Omental fat pad (tissue), 3 donors: ENCODE measurements at regions not wholly inside any gene's neighbourhood (a gene's known extent, or its start where the extent isn't known, plus 50 kb on each side); places are given as distances from the start of the nearest gene placed in this dataset.

ENCODE experiments used
- ATAC-seq: fragments of 150-250 bp; one replicate; pipeline ENCODE4 v1.9.1; 2016; ENCODE audit warnings: mild to moderate bottlenecking, moderate library complexity; ENCODE audit not compliant: low FRiP score
- DNase-seq: peaks from one replicate; pipeline ENCODE4 v3.0.0-alpha.2; 2019; ENCODE audit warnings: low spot score
- TF ChIP-seq, protein P1 (sequence below), 3 donors: fragments of 450-650 bp; IDR thresholded peaks; one replicate each; pipeline ENCODE4 v1.5.1; 2016 to 2017; ENCODE audit warnings: antibody characterized with exemption in 3 of 3, mild to moderate bottlenecking in 3 of 3, moderate library complexity in 2 of 3

DNA sequence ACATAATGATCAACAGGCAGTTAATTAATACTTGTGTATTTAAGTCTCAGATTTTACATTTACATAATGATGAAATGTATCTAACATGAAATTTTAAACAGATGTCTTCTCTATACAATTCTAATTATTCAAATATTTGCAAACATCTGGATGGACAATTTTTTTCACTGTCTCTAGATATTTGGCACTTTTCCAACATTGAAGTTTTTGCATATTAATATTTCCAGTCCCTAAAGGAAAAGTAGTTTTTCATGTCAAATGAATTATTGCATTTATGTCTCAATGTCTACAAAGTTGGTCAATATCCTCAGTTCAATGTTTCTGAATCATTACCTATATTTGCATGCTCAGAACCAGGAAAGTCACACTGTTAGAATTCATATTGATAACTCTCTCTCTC lies 560.9 kb upstream of the PKDCC start:
- no peak for ATAC-seq
- no peak for DNase-seq
- TF ChIP-seq, protein P1, sequence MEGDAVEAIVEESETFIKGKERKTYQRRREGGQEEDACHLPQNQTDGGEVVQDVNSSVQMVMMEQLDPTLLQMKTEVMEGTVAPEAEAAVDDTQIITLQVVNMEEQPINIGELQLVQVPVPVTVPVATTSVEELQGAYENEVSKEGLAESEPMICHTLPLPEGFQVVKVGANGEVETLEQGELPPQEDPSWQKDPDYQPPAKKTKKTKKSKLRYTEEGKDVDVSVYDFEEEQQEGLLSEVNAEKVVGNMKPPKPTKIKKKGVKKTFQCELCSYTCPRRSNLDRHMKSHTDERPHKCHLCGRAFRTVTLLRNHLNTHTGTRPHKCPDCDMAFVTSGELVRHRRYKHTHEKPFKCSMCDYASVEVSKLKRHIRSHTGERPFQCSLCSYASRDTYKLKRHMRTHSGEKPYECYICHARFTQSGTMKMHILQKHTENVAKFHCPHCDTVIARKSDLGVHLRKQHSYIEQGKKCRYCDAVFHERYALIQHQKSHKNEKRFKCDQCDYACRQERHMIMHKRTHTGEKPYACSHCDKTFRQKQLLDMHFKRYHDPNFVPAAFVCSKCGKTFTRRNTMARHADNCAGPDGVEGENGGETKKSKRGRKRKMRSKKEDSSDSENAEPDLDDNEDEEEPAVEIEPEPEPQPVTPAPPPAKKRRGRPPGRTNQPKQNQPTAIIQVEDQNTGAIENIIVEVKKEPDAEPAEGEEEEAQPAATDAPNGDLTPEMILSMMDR (IDR thresholded peaks at IDR 0.05): no peak

DNA sequence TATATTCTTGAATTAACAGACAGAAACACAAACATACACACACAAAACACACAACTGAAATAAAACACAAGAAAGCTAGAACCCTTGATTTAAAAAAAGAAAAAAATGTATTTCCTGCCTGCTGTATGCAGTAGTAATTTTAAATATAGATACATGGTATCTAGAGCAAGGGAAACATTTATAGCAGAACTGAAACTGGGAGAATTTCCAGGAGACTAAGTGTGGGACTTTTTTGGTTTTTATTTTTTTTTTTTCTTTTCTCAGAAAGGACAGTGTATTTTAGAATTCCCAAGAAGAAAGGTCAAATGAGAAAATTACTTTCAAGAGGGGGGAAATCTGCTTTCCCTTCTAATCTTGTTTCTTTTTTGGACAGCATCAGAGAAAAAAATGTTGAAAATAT lies 558.9 kb upstream of the PKDCC start:
- TF ChIP-seq, protein P1 (IDR thresholded peaks at IDR 0.05): no peak
- DNase-seq (no peak), ATAC-seq (no peak)

DNA sequence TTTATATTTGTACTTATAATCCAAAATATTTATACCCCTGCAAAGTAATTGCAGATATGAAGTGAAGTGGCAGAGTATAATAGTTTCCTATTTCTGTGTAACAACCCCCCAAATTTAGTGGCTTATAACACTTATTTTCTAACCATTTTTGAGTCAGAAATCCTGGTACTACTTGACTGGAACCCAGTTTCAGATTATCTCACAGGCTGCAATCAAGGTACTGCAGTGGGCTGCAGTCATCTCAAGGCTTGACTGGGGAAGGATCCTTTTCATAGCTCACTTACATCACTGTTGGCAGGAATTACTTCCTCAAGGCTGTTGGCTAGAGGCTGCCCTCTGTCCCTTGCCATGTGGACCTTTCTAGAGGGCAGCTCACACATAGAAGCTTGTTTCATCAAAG lies 558.2 kb upstream of the PKDCC start:
- no peak for ATAC-seq
- TF ChIP-seq, protein P1 (IDR thresholded peaks at IDR 0.05): no peak
- no peak for DNase-seq

DNA sequence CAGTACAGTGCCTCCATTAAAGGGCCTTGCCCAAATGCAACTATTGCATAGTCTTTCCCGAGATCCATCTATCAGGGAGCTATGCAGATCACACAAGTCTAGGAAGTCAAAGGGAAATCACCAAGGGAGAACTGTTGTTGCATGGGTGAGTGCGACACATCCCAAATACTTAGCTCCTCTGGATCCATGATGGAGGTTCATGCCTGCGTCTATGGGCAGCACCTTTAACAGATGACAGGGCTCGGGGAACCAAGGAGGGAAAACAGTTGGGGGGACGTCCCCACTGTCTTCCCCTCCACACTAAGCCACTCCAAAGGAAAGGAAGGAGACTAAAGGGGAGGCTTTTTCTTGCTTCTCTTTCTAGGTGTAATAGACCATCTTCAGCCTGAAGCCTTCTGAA lies 552.8 kb upstream of the PKDCC start:
- TF ChIP-seq, protein P1 (IDR thresholded peaks at IDR 0.05): no peak
- ATAC-seq: no peak
- no peak for DNase-seq

DNA sequence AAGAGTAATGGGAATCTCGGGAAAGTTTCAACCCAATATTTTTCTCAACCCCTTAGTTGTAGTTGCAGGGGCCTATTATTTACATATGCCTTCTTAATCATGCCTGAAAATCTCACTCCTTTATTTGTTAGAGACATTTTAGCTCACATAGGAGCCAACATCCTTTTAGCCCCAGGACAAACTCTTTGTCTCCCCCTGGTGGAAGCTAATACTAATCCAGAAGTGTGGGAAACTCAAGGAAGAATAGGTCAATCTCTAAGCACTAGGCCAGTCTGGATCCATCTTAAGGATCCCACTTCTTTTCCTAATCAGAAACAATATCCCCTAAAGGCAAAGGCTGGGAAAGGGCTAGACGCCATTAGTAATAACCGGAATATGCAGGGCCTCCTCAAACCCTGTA lies 550.9 kb upstream of the PKDCC start:
- no peak for DNase-seq
- TF ChIP-seq, protein P1 (IDR thresholded peaks at IDR 0.05): no peak
- no peak for ATAC-seq

DNA sequence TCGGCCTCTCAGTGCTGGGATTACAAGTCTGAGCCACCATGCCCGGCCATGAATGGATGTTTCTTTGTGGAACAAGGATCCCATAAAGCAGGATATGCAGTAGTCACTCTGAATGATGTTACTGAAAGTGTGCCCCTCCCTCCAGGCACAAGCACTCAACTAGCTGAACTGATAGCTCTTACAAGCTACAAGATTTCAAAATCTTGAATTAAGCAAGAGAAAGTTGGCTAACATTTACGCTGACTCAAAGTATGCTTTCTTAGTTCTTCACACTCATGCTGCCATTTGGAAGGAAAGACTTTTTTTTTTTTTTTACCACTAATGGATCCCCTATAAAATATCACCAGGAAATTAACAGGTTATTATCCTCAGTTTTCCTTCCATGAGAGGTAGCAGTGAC lies 549.0 kb upstream of the PKDCC start:
- ATAC-seq (no peak), DNase-seq (no peak)
- TF ChIP-seq, protein P1 (IDR thresholded peaks at IDR 0.05): no peak

DNA sequence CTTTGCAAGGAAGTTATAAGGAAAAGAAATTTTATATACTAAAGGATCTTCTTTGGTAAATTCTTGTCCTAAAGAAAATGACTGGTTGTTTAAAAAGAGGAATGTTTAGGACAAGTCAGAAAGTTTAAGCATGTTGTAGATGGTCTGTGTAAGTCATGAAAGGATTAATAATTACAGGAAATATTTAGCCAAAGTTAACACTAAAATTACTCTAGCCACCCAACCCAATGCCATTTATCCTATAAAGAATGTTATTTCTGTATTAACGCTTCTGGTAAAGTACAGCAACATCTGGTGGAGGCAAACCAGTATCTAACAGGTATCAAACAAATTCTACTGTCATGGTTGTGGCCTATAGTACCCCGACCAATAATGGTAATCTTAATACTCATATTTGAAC lies 546.9 kb upstream of the PKDCC start:
- ATAC-seq (no peak), DNase-seq (no peak)
- TF ChIP-seq, protein P1 (IDR thresholded peaks at IDR 0.05): no peak
